ENCODE measurements at regions not wholly inside any gene's neighbourhood (a gene's known extent, or its start where the extent isn't known, plus 50 kb on each side); places are given as distances from the start of the nearest gene placed in this dataset.

DNA sequence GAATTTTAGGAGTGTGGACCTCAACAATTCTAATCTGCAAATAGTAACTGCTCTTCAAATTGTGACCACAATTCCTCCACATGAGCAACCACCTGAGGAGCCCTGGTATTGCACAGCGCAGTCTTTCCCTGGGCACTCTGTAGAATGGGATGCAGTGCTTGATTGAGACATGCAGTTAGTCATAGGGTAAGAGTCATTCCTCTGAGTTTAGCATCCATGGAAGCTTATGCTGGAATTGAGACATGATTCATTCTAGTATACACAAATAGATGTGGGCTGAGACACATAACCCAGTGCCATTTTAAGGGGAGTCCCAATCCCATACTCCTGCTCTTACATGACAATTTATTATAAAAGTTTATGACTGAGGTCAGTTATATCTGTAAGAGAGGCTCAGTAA lies 582.3 kb upstream of the CNTNAP2 start:
- 86 to 96% (median 94%) methylated on average over 1 of the region's 1 CpG for WGBS, 3 donors
- FAIRE-seq, result no peak

DNA sequence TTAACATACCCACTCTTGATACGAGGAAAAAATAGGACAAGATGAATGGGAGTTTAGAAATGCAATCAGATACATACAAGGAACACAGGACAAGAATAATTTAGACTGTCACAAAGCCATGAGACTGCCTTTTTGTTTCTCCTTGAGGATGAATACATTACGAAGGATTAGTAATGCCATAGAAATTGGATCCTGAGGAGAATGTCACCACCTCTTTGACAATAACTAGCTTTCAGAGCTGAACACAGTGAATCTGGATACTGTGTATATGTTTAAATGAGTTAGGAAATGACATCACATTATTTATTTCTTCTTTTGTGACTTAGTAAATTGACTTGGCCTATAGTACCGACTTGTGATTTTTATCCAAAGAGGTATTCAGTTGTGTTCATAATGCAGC lies 596.3 kb upstream of the CNTNAP2 start:
- H3K27me3 ChIP-seq (ENCODE audit: control insufficient read depth in 3 of 3, insufficient read depth in 3 of 3, low read length in 3 of 3), result no peaks in the 10 kb centered on the region
- H3K4me1 ChIP-seq (ENCODE audit: control insufficient read depth in 3 of 3, insufficient read depth in 2 of 3, low read depth in 1 of 3, low read length in 2 of 3), result no peaks in the 10 kb centered on the region
- FAIRE-seq (no peak), DNase-seq (no peak)
- H3K9me3 ChIP-seq (ENCODE audit: control insufficient read depth in 2 of 2, insufficient read depth in 1 of 2, low read depth in 1 of 2, low read length in 1 of 2), result peaks cover 0 to 1% of the 10 kb centered on the region in 2 donors
- no peaks in the 10 kb centered on the region for H3K36me3 ChIP-seq (ENCODE audit: control insufficient read depth in 3 of 3, insufficient read depth in 2 of 3, low read depth in 1 of 3, low read length in 3 of 3)
- 69 to 74% (median 69%) methylated on average over 3 of the region's 3 CpGs for WGBS, 3 donors
- H3K4me3 ChIP-seq (ENCODE audit: low read depth in 1 of 3, low read length in 3 of 3), result no peak overlapping the region
- no peak overlapping the region for H3K27ac ChIP-seq (ENCODE audit: low read depth in 1 of 3, low read length in 2 of 3)

More for the DNA sequence above, 582.3 kb upstream of the CNTNAP2 start:
- Histone ChIP-seq H3K36me3 (ENCODE audit: control insufficient read depth in 3 of 3, insufficient read depth in 2 of 3, low read depth in 1 of 3, low read length in 3 of 3) (no peaks in the 10 kb centered on the region), H3K27me3 (ENCODE audit: control insufficient read depth in 3 of 3, insufficient read depth in 3 of 3, low read length in 3 of 3) (no peaks in the 10 kb centered on the region), H3K9me3 (ENCODE audit: control insufficient read depth in 2 of 2, insufficient read depth in 1 of 2, low read depth in 1 of 2, low read length in 1 of 2) (no peaks in the 10 kb centered on the region), H3K4me1 (ENCODE audit: control insufficient read depth in 3 of 3, insufficient read depth in 2 of 3, low read depth in 1 of 3, low read length in 2 of 3) (no peaks in the 10 kb centered on the region), H3K4me3 (ENCODE audit: low read depth in 1 of 3, low read length in 3 of 3) (no peak overlapping the region), H3K27ac (ENCODE audit: low read depth in 1 of 3, low read length in 2 of 3) (no peak overlapping the region)
- DNase-seq, result no peak

- H3K27ac ChIP-seq (ENCODE audit: low read depth in 1 of 3, low read length in 2 of 3), result no peak overlapping the region
- FAIRE-seq (no peak), DNase-seq (no peak)
- H3K4me3 ChIP-seq (ENCODE audit: low read depth in 1 of 3, low read length in 3 of 3), result no peak overlapping the region
- H3K9me3 ChIP-seq (ENCODE audit: control insufficient read depth in 2 of 2, insufficient read depth in 1 of 2, low read depth in 1 of 2, low read length in 1 of 2), result peaks cover 0 to 6% of the 10 kb centered on the region in 2 donors
- WGBS, 3 donors, result 82 to 84% (median 83%) methylated on average over 2 of the region's 2 CpGs
- H3K4me1 ChIP-seq (ENCODE audit: control insufficient read depth in 3 of 3, insufficient read depth in 2 of 3, low read depth in 1 of 3, low read length in 2 of 3), result no peaks in the 10 kb centered on the region
- H3K36me3 ChIP-seq (ENCODE audit: control insufficient read depth in 3 of 3, insufficient read depth in 2 of 3, low read depth in 1 of 3, low read length in 3 of 3), result no peaks in the 10 kb centered on the region
- no peaks in the 10 kb centered on the region for H3K27me3 ChIP-seq (ENCODE audit: control insufficient read depth in 3 of 3, insufficient read depth in 3 of 3, low read length in 3 of 3)
Observed at GRCh38 chr7:145511004-145511403, 605.6 kb upstream of the CNTNAP2 start.

DNA sequence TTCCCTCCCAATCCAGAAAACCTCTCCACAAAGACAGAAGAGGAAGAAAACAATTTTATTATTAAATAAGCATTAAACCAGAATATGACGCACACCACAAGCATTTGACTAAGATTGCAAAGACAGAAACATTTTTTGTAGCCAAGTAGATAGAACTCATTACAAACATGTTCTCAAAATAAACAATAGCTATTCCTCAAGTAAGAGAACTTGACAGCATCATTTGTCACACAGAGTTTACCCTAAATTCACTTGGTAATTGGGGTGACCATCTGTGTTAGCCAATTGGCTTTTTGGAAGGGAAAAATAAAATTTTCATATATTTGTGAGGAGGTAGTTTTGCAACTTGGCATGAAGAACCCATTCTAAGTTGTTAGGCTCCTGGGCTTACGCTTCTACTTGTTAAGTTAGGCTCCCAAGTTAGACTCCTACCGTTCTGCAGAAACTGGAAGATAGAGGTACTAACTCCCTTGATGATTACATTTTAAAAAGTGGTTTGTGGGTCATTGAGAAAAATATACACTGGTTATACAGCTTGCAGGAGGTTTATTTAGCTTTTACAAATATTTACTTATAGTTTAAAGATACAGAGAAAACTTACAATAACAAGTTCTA lies 618.6 kb upstream of the CNTNAP2 start:
- no peak overlapping the region for H3K27ac ChIP-seq (ENCODE audit: low read depth in 1 of 3, low read length in 2 of 3)
- peaks cover 3 to 11% of the 10 kb centered on the region in 2 donors for H3K9me3 ChIP-seq (ENCODE audit: control insufficient read depth in 2 of 2, insufficient read depth in 1 of 2, low read depth in 1 of 2, low read length in 1 of 2)
- H3K4me1 ChIP-seq (ENCODE audit: control insufficient read depth in 3 of 3, insufficient read depth in 2 of 3, low read depth in 1 of 3, low read length in 2 of 3), result no peaks in the 10 kb centered on the region
- no peaks in the 10 kb centered on the region for H3K36me3 ChIP-seq (ENCODE audit: control insufficient read depth in 3 of 3, insufficient read depth in 2 of 3, low read depth in 1 of 3, low read length in 3 of 3)
- 61 to 71% (median 66%) methylated on average over 3 of the region's 3 CpGs for WGBS, 3 donors
- H3K4me3 ChIP-seq (ENCODE audit: low read depth in 1 of 3, low read length in 3 of 3), result no peak overlapping the region
- DNase-seq, result no peak
- H3K27me3 ChIP-seq (ENCODE audit: control insufficient read depth in 3 of 3, insufficient read depth in 3 of 3, low read length in 3 of 3), result no peaks in the 10 kb centered on the region
- FAIRE-seq, result no peak

GRCh38 chr7:145490356-145490755 lies 626.2 kb upstream of the CNTNAP2 start:
- no peak overlapping the region for H3K4me3 ChIP-seq (ENCODE audit: low read depth in 1 of 3, low read length in 3 of 3)
- no peak overlapping the region for H3K27ac ChIP-seq (ENCODE audit: low read depth in 1 of 3, low read length in 2 of 3)
- no peaks in the 10 kb centered on the region for H3K27me3 ChIP-seq (ENCODE audit: control insufficient read depth in 3 of 3, insufficient read depth in 3 of 3, low read length in 3 of 3)
- WGBS, 3 donors, result 76 to 87% (median 76%) methylated on average over 1 of the region's 1 CpG
- no peak for DNase-seq
- FAIRE-seq, result no peak
- H3K9me3 ChIP-seq (ENCODE audit: control insufficient read depth in 2 of 2, insufficient read depth in 1 of 2, low read depth in 1 of 2, low read length in 1 of 2), result peaks cover 0 to 17% of the 10 kb centered on the region in 2 donors
- H3K36me3 ChIP-seq (ENCODE audit: control insufficient read depth in 3 of 3, insufficient read depth in 2 of 3, low read depth in 1 of 3, low read length in 3 of 3), result no peaks in the 10 kb centered on the region
- no peaks in the 10 kb centered on the region for H3K4me1 ChIP-seq (ENCODE audit: control insufficient read depth in 3 of 3, insufficient read depth in 2 of 3, low read depth in 1 of 3, low read length in 2 of 3)

- FAIRE-seq (no peak), DNase-seq (no peak)
- H3K4me1 ChIP-seq (ENCODE audit: control insufficient read depth in 3 of 3, insufficient read depth in 2 of 3, low read depth in 1 of 3, low read length in 2 of 3), result no peaks in the 10 kb centered on the region
- H3K36me3 ChIP-seq (ENCODE audit: control insufficient read depth in 3 of 3, insufficient read depth in 2 of 3, low read depth in 1 of 3, low read length in 3 of 3), result no peaks in the 10 kb centered on the region
- no peak overlapping the region for H3K4me3 ChIP-seq (ENCODE audit: low read depth in 1 of 3, low read length in 3 of 3)
- peaks cover 0 to 23% of the 10 kb centered on the region in 2 donors for H3K9me3 ChIP-seq (ENCODE audit: control insufficient read depth in 2 of 2, insufficient read depth in 1 of 2, low read depth in 1 of 2, low read length in 1 of 2)
- no peaks in the 10 kb centered on the region for H3K27me3 ChIP-seq (ENCODE audit: control insufficient read depth in 3 of 3, insufficient read depth in 3 of 3, low read length in 3 of 3)
- no peak overlapping the region for H3K27ac ChIP-seq (ENCODE audit: low read depth in 1 of 3, low read length in 2 of 3)
Observed at GRCh38 chr7:145489609-145490008, 627.0 kb upstream of the CNTNAP2 start.

GRCh38 chr7:145488816-145489215 lies 627.8 kb upstream of the CNTNAP2 start:
- Histone ChIP-seq H3K4me3 (ENCODE audit: low read depth in 1 of 3, low read length in 3 of 3) (no peak overlapping the region), H3K4me1 (ENCODE audit: control insufficient read depth in 3 of 3, insufficient read depth in 2 of 3, low read depth in 1 of 3, low read length in 2 of 3) (no peaks in the 10 kb centered on the region), H3K27ac (ENCODE audit: low read depth in 1 of 3, low read length in 2 of 3) (no peak overlapping the region), H3K36me3 (ENCODE audit: control insufficient read depth in 3 of 3, insufficient read depth in 2 of 3, low read depth in 1 of 3, low read length in 3 of 3) (no peaks in the 10 kb centered on the region), H3K9me3 (ENCODE audit: control insufficient read depth in 2 of 2, insufficient read depth in 1 of 2, low read depth in 1 of 2, low read length in 1 of 2) (peaks cover 0 to 23% of the 10 kb centered on the region in 2 donors), H3K27me3 (ENCODE audit: control insufficient read depth in 3 of 3, insufficient read depth in 3 of 3, low read length in 3 of 3) (no peaks in the 10 kb centered on the region)
- no peak for DNase-seq
- FAIRE-seq, result no peak
- WGBS, 3 donors, result 2 to 19% (median 13%) methylated on average over 2 of the region's 2 CpGs

DNA sequence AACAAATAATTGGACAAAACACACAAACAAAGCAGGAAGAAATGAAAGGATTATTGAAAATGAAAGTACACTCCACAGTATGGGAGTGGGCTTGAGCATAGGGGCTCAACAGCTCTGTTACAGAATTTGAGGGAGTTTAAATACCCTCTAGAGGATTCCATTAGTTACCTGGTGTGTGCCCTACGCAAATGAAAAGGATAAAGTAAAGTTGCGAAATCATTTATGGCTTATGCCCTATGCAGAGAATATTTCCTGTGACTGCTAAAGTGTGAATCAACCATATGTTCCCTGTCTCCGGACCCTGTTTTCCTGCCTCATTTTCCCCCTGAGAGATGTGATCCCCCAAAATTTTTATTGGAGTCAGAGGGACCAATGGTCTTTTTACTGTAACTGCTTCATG lies 634.6 kb upstream of the CNTNAP2 start:
- H3K27me3 ChIP-seq (ENCODE audit: control insufficient read depth in 3 of 3, insufficient read depth in 3 of 3, low read length in 3 of 3), result no peaks in the 10 kb centered on the region
- no peaks in the 10 kb centered on the region for H3K36me3 ChIP-seq (ENCODE audit: control insufficient read depth in 3 of 3, insufficient read depth in 2 of 3, low read depth in 1 of 3, low read length in 3 of 3)
- no peak overlapping the region for H3K4me3 ChIP-seq (ENCODE audit: low read depth in 1 of 3, low read length in 3 of 3)
- H3K4me1 ChIP-seq (ENCODE audit: control insufficient read depth in 3 of 3, insufficient read depth in 2 of 3, low read depth in 1 of 3, low read length in 2 of 3), result no peaks in the 10 kb centered on the region
- H3K9me3 ChIP-seq (ENCODE audit: control insufficient read depth in 2 of 2, insufficient read depth in 1 of 2, low read depth in 1 of 2, low read length in 1 of 2), result peaks cover 0 to 17% of the 10 kb centered on the region in 2 donors
- no peak overlapping the region for H3K27ac ChIP-seq (ENCODE audit: low read depth in 1 of 3, low read length in 2 of 3)
- WGBS, 3 donors, result 57 to 88% (median 76%) methylated on average over 3 of the region's 3 CpGs
- no peak for FAIRE-seq
- no peak for DNase-seq

- Histone ChIP-seq H3K27me3 (ENCODE audit: control insufficient read depth in 3 of 3, insufficient read depth in 3 of 3, low read length in 3 of 3) (no peaks in the 10 kb centered on the region), H3K4me1 (ENCODE audit: control insufficient read depth in 3 of 3, insufficient read depth in 2 of 3, low read depth in 1 of 3, low read length in 2 of 3) (no peaks in the 10 kb centered on the region), H3K9me3 (ENCODE audit: control insufficient read depth in 2 of 2, insufficient read depth in 1 of 2, low read depth in 1 of 2, low read length in 1 of 2) (peaks cover 0 to 11% of the 10 kb centered on the region in 2 donors), H3K36me3 (ENCODE audit: control insufficient read depth in 3 of 3, insufficient read depth in 2 of 3, low read depth in 1 of 3, low read length in 3 of 3) (no peaks in the 10 kb centered on the region), H3K27ac (ENCODE audit: low read depth in 1 of 3, low read length in 2 of 3) (no peak overlapping the region), H3K4me3 (ENCODE audit: low read depth in 1 of 3, low read length in 3 of 3) (no peak overlapping the region)
- DNase-seq, result no peak
- WGBS, 3 donors, result 64 to 76% (median 74%) methylated on average over 3 of the region's 3 CpGs
- FAIRE-seq, result no peak
Observed at GRCh38 chr7:145478541-145478940, 638.1 kb upstream of the CNTNAP2 start.

Data from small intestine (tissue), 7 donors.